SU-DHL-6 (cell line): ENCODE measurements at regions not wholly inside any gene's neighbourhood (a gene's known extent, or its start where the extent isn't known, plus 50 kb on each side); places are given as distances from the start of the nearest gene placed in this dataset.

Experiments used
- EZH2phosphoT487 ChIP-seq: fragments of 200-600 bp; sonication (generic), shearing (Covaris generic); conservative IDR thresholded peaks from 2 replicates; pipeline ENCODE4 v1.6.1; 2018; ENCODE audit warnings: mild to moderate bottlenecking, antibody characterized with exemption, low read length, moderate library complexity, mixed read lengths
- TF ChIP-seq, protein P1 (sequence below): fragments of 200-600 bp; sonication (generic); IDR thresholded peaks from one replicate; pipeline ENCODE4 v1.5.1; 2017; ENCODE audit warnings: antibody characterized with exemption, mild to moderate bottlenecking, low read length, moderate library complexity; ENCODE audit not compliant: insufficient read depth, poor library complexity, severe bottlenecking

DNA sequence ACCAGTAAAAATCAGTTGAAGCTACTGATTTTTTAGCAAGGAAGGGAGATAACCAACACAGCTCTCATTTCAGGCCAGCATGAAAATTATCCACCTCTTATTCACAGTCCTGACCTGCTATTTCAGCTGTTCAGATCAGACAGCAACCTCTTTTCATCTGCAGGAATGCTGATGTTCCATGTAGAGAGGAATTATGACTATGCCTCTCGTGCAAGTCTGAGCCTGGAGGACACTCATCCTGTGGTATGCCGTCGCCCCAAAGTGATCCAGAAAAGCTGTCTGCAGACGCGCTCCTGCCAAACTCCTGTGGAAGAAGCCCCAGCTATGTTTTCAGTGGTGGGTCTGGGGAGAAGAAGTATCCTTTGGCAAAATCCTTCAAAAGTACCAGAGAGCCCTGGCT is 563.5 kb upstream of the SLITRK1 start:
- TF ChIP-seq, protein P1, sequence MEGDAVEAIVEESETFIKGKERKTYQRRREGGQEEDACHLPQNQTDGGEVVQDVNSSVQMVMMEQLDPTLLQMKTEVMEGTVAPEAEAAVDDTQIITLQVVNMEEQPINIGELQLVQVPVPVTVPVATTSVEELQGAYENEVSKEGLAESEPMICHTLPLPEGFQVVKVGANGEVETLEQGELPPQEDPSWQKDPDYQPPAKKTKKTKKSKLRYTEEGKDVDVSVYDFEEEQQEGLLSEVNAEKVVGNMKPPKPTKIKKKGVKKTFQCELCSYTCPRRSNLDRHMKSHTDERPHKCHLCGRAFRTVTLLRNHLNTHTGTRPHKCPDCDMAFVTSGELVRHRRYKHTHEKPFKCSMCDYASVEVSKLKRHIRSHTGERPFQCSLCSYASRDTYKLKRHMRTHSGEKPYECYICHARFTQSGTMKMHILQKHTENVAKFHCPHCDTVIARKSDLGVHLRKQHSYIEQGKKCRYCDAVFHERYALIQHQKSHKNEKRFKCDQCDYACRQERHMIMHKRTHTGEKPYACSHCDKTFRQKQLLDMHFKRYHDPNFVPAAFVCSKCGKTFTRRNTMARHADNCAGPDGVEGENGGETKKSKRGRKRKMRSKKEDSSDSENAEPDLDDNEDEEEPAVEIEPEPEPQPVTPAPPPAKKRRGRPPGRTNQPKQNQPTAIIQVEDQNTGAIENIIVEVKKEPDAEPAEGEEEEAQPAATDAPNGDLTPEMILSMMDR = no peak
- TF ChIP-seq EZH2phosphoT487 = no peak
